ENCODE measurements at regions not wholly inside any gene's neighbourhood (a gene's known extent, or its start where the extent isn't known, plus 50 kb on each side); places are given as distances from the start of the nearest gene placed in this dataset.
A peak's percentile ranks its signal among the peaks of the same experiment; 100 is the strongest.

GRCh38 chr5:126188804-126189203 is 234.4 kb upstream of the GRAMD2B start:
- H3K4me1 ChIP-seq (ENCODE audit: control insufficient read depth, insufficient read depth, low read length) = no peaks in the 10 kb centered on the region
- no peak overlapping the region for H3K4me3 ChIP-seq
- no peaks in the 10 kb centered on the region for H3K79me2 ChIP-seq (ENCODE audit: control insufficient read depth, insufficient read depth, low read length)
- ChIA-PET SMC1A (ENCODE audit: uncharacterized antibody, unreplicated experiment) (interaction anchor here (0.6 kb wide), 1 partner anchor 261 kb away, joined by 3 read pairs; no protein-coding TSS in a partner anchor), CTCF (no interaction called here), RAD21 (ENCODE audit: unreplicated experiment) (no interaction called here), POLR2A (no interaction called here)
- no peak overlapping the region for H3K4me2 ChIP-seq (ENCODE audit: control insufficient read depth, insufficient read depth)
- FAIRE-seq (no peak), DNase-seq (ENCODE audit: low read depth, low spot score) (no peak), ATAC-seq (no peak)
- no peak overlapping the region for H3K27ac ChIP-seq (ENCODE audit: control insufficient read depth, insufficient read depth)
- 57% methylated on average over 2 of the region's 2 CpGs for WGBS (ENCODE audit: insufficient coverage, insufficient replicate concordance, low lambda C conversion rate, missing lambda C conversion rate)
- H4K20me1 ChIP-seq (ENCODE audit: control insufficient read depth, insufficient read depth) = no peaks in the 10 kb centered on the region
- no peak overlapping the region for H3K9ac ChIP-seq (ENCODE audit: control insufficient read depth, insufficient read depth, low read length)
- no peaks in the 10 kb centered on the region for H3K36me3 ChIP-seq (ENCODE audit: control insufficient read depth in 2 of 2, insufficient read depth in 2 of 2, low read length in 1 of 2)
- BruUV-seq (replicated peaks) = no TSS peak
- no peak overlapping the region for H2AFZ ChIP-seq (ENCODE audit: control insufficient read depth, low read depth, low read length)
- TF ChIP-seq HDGF (IDR thresholded peaks at IDR 0.05) (no peak), BCL3 (IDR thresholded peaks at IDR 0.05; ENCODE audit: borderline replicate concordance, insufficient read depth, low read depth, low read length, poor library complexity, severe bottlenecking) (peak; percentile 64), ESRRA (IDR thresholded peaks at IDR 0.05; ENCODE audit: low read length) (no peak)
- no peaks in the 10 kb centered on the region for H3K27me3 ChIP-seq (replicated peaks in 1 of 2; ENCODE audit: control insufficient read depth in 2 of 2, insufficient read depth in 2 of 2, low read length in 1 of 2)
- in situ Hi-C loops (cut with MboI) = no loop called here
- intact Hi-C loops (cut with micrococcal nuclease; ENCODE audit: unreplicated experiment) = no loop called here
- no peaks in the 10 kb centered on the region for H3K9me3 ChIP-seq (replicated peaks; ENCODE audit: control insufficient read depth, insufficient read depth, low read length)

- H3K4me1 ChIP-seq (ENCODE audit: control insufficient read depth, insufficient read depth, low read length) = no peaks in the 10 kb centered on the region
- no peak overlapping the region for H3K4me3 ChIP-seq
- WGBS (ENCODE audit: insufficient coverage, insufficient replicate concordance, low lambda C conversion rate, missing lambda C conversion rate) = 15% methylated on average over 5 of the region's 5 CpGs
- no peak for ATAC-seq
- H3K27ac ChIP-seq (ENCODE audit: control insufficient read depth, insufficient read depth) = no peak overlapping the region
- BruUV-seq (replicated peaks) = no TSS peak
- no peak overlapping the region for H3K4me2 ChIP-seq (ENCODE audit: control insufficient read depth, insufficient read depth)
- SMC1A ChIA-PET (ENCODE audit: uncharacterized antibody, unreplicated experiment) = no interaction called here
- CTCF ChIA-PET = no interaction called here
- H2AFZ ChIP-seq (ENCODE audit: control insufficient read depth, low read depth, low read length) = no peak overlapping the region
- FAIRE-seq = no peak
- no peak for DNase-seq (ENCODE audit: low read depth, low spot score)
- no peaks in the 10 kb centered on the region for H3K36me3 ChIP-seq (ENCODE audit: control insufficient read depth in 2 of 2, insufficient read depth in 2 of 2, low read length in 1 of 2)
- H3K79me2 ChIP-seq (ENCODE audit: control insufficient read depth, insufficient read depth, low read length) = no peaks in the 10 kb centered on the region
- no peak for TF ChIP-seq CHD1 (IDR thresholded peaks at IDR 0.05; ENCODE audit: low read depth, low read length)
- no peak for TF ChIP-seq ETV6 (conservative IDR thresholded peaks at IDR 0.05 in 1 of 2, IDR thresholded peaks at IDR 0.05 in 1 of 2; ENCODE audit: borderline replicate concordance in 1 of 2, low read depth in 1 of 2)
- TF ChIP-seq SUPT20H (IDR thresholded peaks at IDR 0.05; ENCODE audit: borderline replicate concordance, control insufficient read depth, low read depth, low read length) = no peak
- TF ChIP-seq PAX5 (IDR thresholded peaks at IDR 0.05; ENCODE audit: borderline replicate concordance, low read depth, low read length) = no peak
- TF ChIP-seq MXI1 (IDR thresholded peaks at IDR 0.05; ENCODE audit: low read depth, low read length) = no peak
- TF ChIP-seq FOXK2 (IDR thresholded peaks at IDR 0.05) = no peak
- no peak for TF ChIP-seq TCF7 (IDR thresholded peaks at IDR 0.05; ENCODE audit: borderline replicate concordance)
- TF ChIP-seq NKRF (conservative IDR thresholded peaks at IDR 0.05) = no peak
- no peak for TF ChIP-seq STAT1 (conservative IDR thresholded peaks at IDR 0.05)
- TF ChIP-seq MTA3 (IDR thresholded peaks at IDR 0.05; ENCODE audit: borderline replicate concordance, low read length) = no peak
- TF ChIP-seq CREB1 (IDR thresholded peaks at IDR 0.05; ENCODE audit: low read depth) = no peak
- POLR2A ChIA-PET = no interaction called here
- H4K20me1 ChIP-seq (ENCODE audit: control insufficient read depth, insufficient read depth) = no peaks in the 10 kb centered on the region
- H3K27me3 ChIP-seq (replicated peaks in 1 of 2; ENCODE audit: control insufficient read depth in 2 of 2, insufficient read depth in 2 of 2, low read length in 1 of 2) = no peaks in the 10 kb centered on the region
- intact Hi-C loops (cut with micrococcal nuclease; ENCODE audit: unreplicated experiment) (no loop called here), in situ Hi-C loops (cut with MboI) (no loop called here)
- H3K9me3 ChIP-seq (replicated peaks; ENCODE audit: control insufficient read depth, insufficient read depth, low read length) = no peaks in the 10 kb centered on the region
- no peak overlapping the region for H3K9ac ChIP-seq (ENCODE audit: control insufficient read depth, insufficient read depth, low read length)
- RAD21 ChIA-PET (ENCODE audit: unreplicated experiment) = no interaction called here
Observed at GRCh38 chr5:126189231-126189630, 234.0 kb upstream of the GRAMD2B start.

All from GM12878 (cell line).